BLaER1 (cell line): ENCODE measurements at regions not wholly inside any gene's neighbourhood (a gene's known extent, or its start where the extent isn't known, plus 50 kb on each side); places are given as distances from the start of the nearest gene placed in this dataset.

ENCODE experiments used
- H3K27ac ChIP-seq: shearing (Covaris generic); formaldehyde crosslinking; 2 replicates; pipeline ENCODE4 v1.8.1; 2022
- H3K27me3 ChIP-seq: shearing (Covaris generic); formaldehyde crosslinking; 2 replicates; pipeline ENCODE4 v1.8.1; 2022
- H3K36me3 ChIP-seq: shearing (Covaris generic); formaldehyde crosslinking; 2 replicates; pipeline ENCODE4 v1.8.1; 2022
- H3K4me1 ChIP-seq: shearing (Covaris generic); formaldehyde crosslinking; 2 replicates; pipeline ENCODE4 v1.8.1; 2022
- H3K4me2 ChIP-seq: shearing (Covaris generic); formaldehyde crosslinking; 2 replicates; pipeline ENCODE4 v1.8.1; 2022
- H3K4me3 ChIP-seq: shearing (Covaris generic); formaldehyde crosslinking; 2 replicates; pipeline ENCODE4 v1.8.1; 2022
- H3K9ac ChIP-seq: shearing (Covaris generic); formaldehyde crosslinking; 2 replicates; pipeline ENCODE4 v1.8.1; 2022
- H3K9me3 ChIP-seq: shearing (Covaris generic); formaldehyde crosslinking; 2 replicates; pipeline ENCODE4 v1.8.1; 2022
- H4K20me1 ChIP-seq: shearing (Covaris generic); formaldehyde crosslinking; 2 replicates; pipeline ENCODE4 v1.8.1; 2022
- Cebpa-rat ChIP-seq: shearing (Covaris generic); IDR thresholded peaks from 2 replicates; pipeline ENCODE4 v1.8.1; 2022

DNA sequence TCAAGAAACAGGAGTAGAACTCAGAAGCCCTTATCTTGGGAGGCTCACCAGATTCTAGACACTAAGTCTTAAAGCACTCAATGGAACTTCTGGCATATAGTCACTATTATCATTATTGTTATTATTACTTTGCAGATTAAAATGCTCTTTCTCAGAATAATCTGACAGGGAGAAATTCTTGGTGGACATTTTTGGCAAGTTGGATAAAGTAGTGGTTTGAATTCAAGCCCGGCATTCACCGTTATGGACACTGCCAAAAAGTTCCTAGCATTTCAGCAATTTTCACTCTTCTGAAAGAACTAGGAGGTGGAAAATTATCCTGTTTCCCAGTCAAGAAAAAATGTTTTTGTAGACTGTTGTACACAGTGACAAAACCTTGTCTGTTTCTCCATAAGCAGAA, 179.6 kb upstream of the ISX start:
- H3K4me1 ChIP-seq = no peaks in the 10 kb centered on the region; the same call in 1 of the 2 replicates
- H3K9me3 ChIP-seq = peaks cover 30% of the 10 kb centered on the region

DNA sequence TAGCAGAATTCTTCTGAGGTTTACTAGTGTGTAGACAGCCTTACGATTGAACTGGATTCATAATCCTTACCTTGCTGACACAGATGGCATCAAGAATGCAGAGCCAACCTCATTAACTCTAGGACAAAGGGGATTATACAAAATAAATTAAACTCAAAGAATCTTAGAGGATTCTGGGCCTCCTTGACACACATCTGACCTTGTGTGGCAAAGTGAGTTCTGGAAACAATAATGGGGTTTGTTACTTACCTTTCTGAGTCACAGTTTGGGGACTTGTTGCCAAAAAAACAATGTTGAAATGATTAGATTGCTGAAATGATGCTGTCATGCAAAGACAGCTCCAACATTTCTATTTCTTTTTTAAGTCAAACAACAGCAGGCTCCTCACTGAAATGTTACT, 179.1 kb upstream of the ISX start:
- Histone ChIP-seq H3K4me1 (no peaks in the 10 kb centered on the region; the same call in 1 of the 2 replicates), H3K4me2 (no peak overlapping the region), H3K9ac (no peak overlapping the region), H3K27me3 (no peaks in the 10 kb centered on the region), H3K36me3 (no peaks in the 10 kb centered on the region), H3K4me3 (no peak overlapping the region), H3K27ac (no peak overlapping the region), H3K9me3 (peaks cover 33% of the 10 kb centered on the region), H4K20me1 (no peaks in the 10 kb centered on the region)
- TF ChIP-seq Cebpa-rat = no peak

More for the DNA sequence above, 179.6 kb upstream of the ISX start:
- H3K9ac ChIP-seq = no peak overlapping the region
- no peak overlapping the region for H3K4me3 ChIP-seq
- no peak overlapping the region for H3K4me2 ChIP-seq
- no peaks in the 10 kb centered on the region for H3K27me3 ChIP-seq
- no peaks in the 10 kb centered on the region for H4K20me1 ChIP-seq
- no peak overlapping the region for H3K27ac ChIP-seq
- H3K36me3 ChIP-seq = no peaks in the 10 kb centered on the region
- TF ChIP-seq Cebpa-rat = no peak

DNA sequence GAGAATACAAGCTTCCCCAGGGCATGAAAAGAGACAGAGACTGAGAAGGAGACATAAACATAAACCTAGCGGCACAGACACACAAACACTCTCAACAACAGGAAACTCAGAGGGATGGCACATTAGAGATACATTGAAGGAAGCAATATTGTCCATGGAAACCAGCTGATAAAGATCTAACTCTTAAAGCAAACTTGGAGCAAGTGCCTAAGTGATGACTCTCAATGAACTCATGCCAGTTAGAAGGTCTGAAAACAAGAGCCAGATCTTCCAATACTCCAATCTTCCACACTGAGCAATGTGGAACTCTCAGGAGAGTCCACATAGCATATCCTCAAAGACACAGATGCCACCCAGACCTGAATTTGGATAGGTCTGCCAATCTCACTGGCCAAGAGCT, 168.8 kb upstream of the ISX start:
- Histone ChIP-seq H3K4me2 (no peak overlapping the region), H3K9me3 (no peaks in the 10 kb centered on the region), H4K20me1 (no peaks in the 10 kb centered on the region), H3K4me3 (no peak overlapping the region), H3K9ac (no peak overlapping the region), H3K27me3 (no peaks in the 10 kb centered on the region), H3K4me1 (no peaks in the 10 kb centered on the region), H3K27ac (no peak overlapping the region), H3K36me3 (no peaks in the 10 kb centered on the region)
- no peak for TF ChIP-seq Cebpa-rat

DNA sequence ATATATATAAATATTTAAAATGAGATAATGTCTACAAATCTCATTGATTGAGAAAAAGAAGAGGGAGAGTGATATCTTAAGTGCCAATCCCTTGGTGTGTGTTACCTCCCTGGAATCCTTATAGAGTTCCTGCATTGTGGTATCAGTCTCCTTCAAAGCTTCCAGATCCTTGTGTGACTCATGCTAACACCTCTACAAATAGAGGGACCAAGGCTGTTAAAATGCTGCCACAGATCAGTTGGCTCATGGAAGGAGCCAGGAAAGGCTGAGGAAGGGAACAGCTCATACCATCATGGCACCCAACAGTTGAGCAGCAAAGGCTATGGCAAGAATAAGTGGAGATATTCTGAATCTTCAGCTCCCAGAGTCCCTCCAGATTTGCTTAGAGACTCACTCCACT, 163.6 kb upstream of the ISX start:
- no peaks in the 10 kb centered on the region for H3K36me3 ChIP-seq
- H3K27me3 ChIP-seq = no peaks in the 10 kb centered on the region
- no peak overlapping the region for H3K4me2 ChIP-seq
- H3K9ac ChIP-seq = no peak overlapping the region
- no peak overlapping the region for H3K4me3 ChIP-seq
- H3K4me1 ChIP-seq = no peaks in the 10 kb centered on the region
- no peaks in the 10 kb centered on the region for H3K9me3 ChIP-seq
- H4K20me1 ChIP-seq = no peaks in the 10 kb centered on the region
- no peak overlapping the region for H3K27ac ChIP-seq
- no peak for TF ChIP-seq Cebpa-rat

DNA sequence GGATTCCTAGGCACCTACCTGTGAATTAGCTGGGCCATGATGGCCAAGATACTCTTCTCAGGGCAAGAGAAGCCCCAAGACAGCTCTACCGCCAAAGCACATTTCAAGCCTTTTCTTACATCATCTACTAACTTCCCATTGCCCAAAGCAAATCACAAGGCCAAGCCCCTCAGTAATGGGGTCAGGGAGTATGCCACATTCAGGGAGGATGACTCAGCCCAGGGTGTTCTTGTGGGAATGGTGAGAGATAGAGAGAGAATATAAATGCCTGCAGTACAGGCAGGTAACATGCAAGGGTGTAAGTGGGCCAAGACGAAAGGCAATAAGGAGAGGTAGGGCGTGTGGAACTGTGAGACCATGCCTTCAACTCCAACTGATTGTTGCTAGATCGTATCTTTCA, 162.5 kb upstream of the ISX start:
- Histone ChIP-seq H3K36me3 (no peaks in the 10 kb centered on the region), H3K9me3 (no peaks in the 10 kb centered on the region), H4K20me1 (no peaks in the 10 kb centered on the region), H3K27ac (no peak overlapping the region), H3K4me2 (no peak overlapping the region), H3K9ac (no peak overlapping the region), H3K4me3 (no peak overlapping the region), H3K27me3 (no peaks in the 10 kb centered on the region), H3K4me1 (no peaks in the 10 kb centered on the region)
- TF ChIP-seq Cebpa-rat = no peak

DNA sequence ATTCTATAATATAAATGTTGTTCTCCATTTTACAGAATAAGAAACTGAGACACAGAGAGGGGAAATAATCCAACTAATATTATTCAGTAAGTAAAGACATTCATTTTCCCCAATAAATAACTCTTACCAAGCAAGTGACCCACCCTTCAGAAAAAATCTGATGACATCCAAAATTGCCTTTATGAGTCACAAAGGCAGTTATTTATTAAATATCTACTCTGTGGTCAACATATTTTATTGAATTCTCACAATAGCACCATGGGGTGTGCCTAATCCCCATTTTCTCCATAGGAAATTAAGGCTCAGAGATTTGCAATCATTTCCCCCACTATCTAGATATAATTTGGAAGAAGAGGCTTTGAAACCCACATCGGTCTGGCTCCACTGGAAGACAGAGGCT, 161.5 kb upstream of the ISX start:
- H3K4me1 ChIP-seq = no peaks in the 10 kb centered on the region
- no peaks in the 10 kb centered on the region for H3K27me3 ChIP-seq
- H3K9ac ChIP-seq = no peak overlapping the region
- H3K27ac ChIP-seq = no peak overlapping the region
- no peak overlapping the region for H3K4me2 ChIP-seq
- no peaks in the 10 kb centered on the region for H3K9me3 ChIP-seq
- no peak for TF ChIP-seq Cebpa-rat
- no peaks in the 10 kb centered on the region for H4K20me1 ChIP-seq
- no peaks in the 10 kb centered on the region for H3K36me3 ChIP-seq
- H3K4me3 ChIP-seq = no peak overlapping the region

DNA sequence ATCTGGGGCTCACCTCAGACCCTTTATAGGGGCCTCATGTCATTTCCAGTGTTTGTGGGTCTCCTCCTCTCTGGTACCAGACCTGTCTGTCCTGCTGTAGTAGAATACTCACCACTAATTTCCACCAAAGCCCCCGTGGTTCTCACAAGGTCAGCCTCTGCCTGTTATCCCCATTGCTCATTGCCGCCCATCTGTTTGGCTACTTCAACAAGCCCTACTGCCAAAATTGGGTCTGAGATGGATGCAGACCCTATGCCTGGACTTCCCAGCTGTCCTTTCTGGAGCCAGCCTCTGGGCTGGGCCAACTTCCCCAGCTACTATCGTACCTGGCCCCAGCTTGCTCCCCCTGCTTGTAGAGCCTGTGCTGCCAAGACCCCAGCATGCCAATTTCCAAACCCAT, 152.1 kb upstream of the ISX start:
- no peaks in the 10 kb centered on the region for H3K9me3 ChIP-seq
- H3K4me3 ChIP-seq = no peak overlapping the region
- H3K4me2 ChIP-seq = no peak overlapping the region
- H4K20me1 ChIP-seq = no peaks in the 10 kb centered on the region
- no peaks in the 10 kb centered on the region for H3K27me3 ChIP-seq
- no peak overlapping the region for H3K9ac ChIP-seq
- H3K4me1 ChIP-seq = no peaks in the 10 kb centered on the region
- no peaks in the 10 kb centered on the region for H3K36me3 ChIP-seq
- no peak overlapping the region for H3K27ac ChIP-seq
- no peak for TF ChIP-seq Cebpa-rat

DNA sequence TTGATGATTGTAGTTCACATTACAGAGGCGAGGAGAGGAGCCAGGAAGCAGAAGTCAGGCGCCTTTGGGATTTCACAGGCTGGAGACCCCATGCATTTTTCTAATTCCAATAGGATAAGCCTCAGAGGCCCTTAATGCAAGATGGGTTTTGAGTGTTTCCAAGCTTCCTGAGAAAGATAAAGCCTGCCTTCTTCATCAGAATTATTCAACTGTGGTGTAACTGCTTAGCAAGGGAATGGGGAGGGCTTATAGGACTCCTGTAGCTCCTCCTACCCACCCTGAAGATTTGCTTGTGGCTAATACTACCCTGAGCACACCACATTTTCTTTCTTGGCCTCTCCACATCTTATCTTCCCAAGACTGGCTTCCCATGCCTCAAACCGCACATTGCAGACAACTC, 151.1 kb upstream of the ISX start:
- H3K9me3 ChIP-seq = no peaks in the 10 kb centered on the region
- no peak overlapping the region for H3K4me2 ChIP-seq
- TF ChIP-seq Cebpa-rat = no peak
- no peak overlapping the region for H3K9ac ChIP-seq
- H3K27ac ChIP-seq = no peak overlapping the region
- no peaks in the 10 kb centered on the region for H4K20me1 ChIP-seq
- no peaks in the 10 kb centered on the region for H3K36me3 ChIP-seq
- no peaks in the 10 kb centered on the region for H3K27me3 ChIP-seq
- H3K4me1 ChIP-seq = no peaks in the 10 kb centered on the region
- H3K4me3 ChIP-seq = no peak overlapping the region

DNA sequence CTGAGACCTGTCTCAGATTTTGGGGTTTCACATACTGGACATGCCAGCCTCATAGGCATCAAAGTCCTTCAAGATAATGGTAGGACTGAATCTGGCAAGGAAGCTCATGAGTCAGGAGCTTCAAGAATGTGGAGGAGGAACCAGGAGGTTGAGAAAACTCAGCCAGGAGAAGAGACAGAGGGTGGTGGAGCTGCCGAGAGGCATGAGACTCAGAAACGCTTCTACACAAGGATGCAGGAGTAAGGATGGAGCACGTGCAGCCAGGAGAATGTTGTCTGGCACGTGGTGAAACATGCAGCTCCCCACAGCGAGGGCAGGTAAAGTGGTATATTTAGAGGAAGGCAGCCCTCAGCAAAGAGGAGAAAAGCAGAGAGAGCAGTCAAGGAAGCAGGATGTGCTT, 148.7 kb upstream of the ISX start:
- TF ChIP-seq Cebpa-rat = no peak
- Histone ChIP-seq H3K9me3 (no peaks in the 10 kb centered on the region), H3K4me2 (no peak overlapping the region), H3K9ac (no peak overlapping the region), H3K4me1 (no peaks in the 10 kb centered on the region), H3K27me3 (no peaks in the 10 kb centered on the region), H3K27ac (no peak overlapping the region), H3K36me3 (no peaks in the 10 kb centered on the region), H3K4me3 (no peak overlapping the region), H4K20me1 (no peaks in the 10 kb centered on the region)

DNA sequence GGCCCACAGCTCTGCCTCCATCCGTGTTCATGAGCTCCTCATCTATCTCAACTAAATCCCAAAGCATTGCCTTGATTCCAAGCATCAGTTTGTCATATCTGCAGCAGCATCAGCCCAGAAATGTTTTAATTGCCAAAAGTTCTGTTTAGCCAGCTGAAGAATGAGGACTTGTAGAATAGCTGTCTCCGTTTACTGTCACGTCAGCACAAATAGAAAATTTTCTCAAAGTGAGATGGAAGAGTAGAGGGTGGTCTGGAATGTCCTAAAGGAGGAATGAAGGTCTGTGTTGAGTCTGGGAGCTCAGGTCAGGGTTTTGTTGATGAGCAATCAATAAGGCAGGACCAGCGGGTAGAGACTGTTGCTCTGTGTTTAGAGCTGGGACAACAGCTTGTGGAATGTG, 134.9 kb upstream of the ISX start:
- Histone ChIP-seq H3K4me2 (no peak overlapping the region), H3K9ac (no peak overlapping the region), H3K27me3 (no peaks in the 10 kb centered on the region), H3K9me3 (0 out of 2 replicates have a peak, but pooled peaks cover 3% of the 10 kb centered on the region), H3K4me1 (no peaks in the 10 kb centered on the region), H3K27ac (no peak overlapping the region), H4K20me1 (no peaks in the 10 kb centered on the region), H3K4me3 (no peak overlapping the region), H3K36me3 (no peaks in the 10 kb centered on the region)
- TF ChIP-seq Cebpa-rat = no peak

DNA sequence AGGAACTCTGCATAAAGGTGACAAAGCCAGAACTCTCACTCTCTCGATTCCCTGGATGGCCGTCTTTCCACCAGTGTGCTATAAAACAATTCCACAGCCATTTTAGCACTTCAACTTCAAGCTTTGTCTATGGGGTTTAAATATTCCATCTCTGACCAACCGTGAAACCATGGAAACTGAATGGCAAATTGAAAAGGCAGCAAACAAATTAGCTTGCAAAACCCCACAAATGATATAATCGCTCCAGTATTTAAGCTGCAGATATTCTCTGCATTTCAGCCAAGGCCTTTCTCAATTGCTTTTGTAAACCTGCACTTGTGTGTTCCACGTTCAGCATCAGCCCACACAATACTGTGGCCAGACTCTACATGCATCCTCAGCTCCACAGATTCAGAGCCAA, 131.7 kb upstream of the ISX start:
- H4K20me1 ChIP-seq = no peaks in the 10 kb centered on the region
- H3K9me3 ChIP-seq = no peaks in the 10 kb centered on the region
- no peak overlapping the region for H3K9ac ChIP-seq
- H3K36me3 ChIP-seq = no peaks in the 10 kb centered on the region
- H3K4me2 ChIP-seq = no peak overlapping the region
- no peak for TF ChIP-seq Cebpa-rat
- H3K27ac ChIP-seq = no peak overlapping the region
- H3K27me3 ChIP-seq = no peaks in the 10 kb centered on the region
- H3K4me3 ChIP-seq = no peak overlapping the region
- H3K4me1 ChIP-seq = no peaks in the 10 kb centered on the region
